ENCODE measurements at regions not wholly inside any gene's neighbourhood (a gene's known extent, or its start where the extent isn't known, plus 50 kb on each side); places are given as distances from the start of the nearest gene placed in this dataset.

- intact Hi-C loops (cut with DNase I): no loop called here
- no peaks in the 10 kb centered on the region for H3K27me3 ChIP-seq
- 36 to 53% methylated on average over 1 of the region's 1 CpG for WGBS, 2 donors
- H3K27ac ChIP-seq: no peak overlapping the region
- H3K4me1 ChIP-seq: no peaks in the 10 kb centered on the region
- no peak for TF ChIP-seq CTCF (IDR thresholded peaks at IDR 0.05)
- no peak for TF ChIP-seq POLR2A (IDR thresholded peaks at IDR 0.05)
- no peaks in the 10 kb centered on the region for H3K9me3 ChIP-seq
- no peaks in the 10 kb centered on the region for H3K36me3 ChIP-seq
- DNase-seq: no peak
- H3K4me3 ChIP-seq: no peak overlapping the region
These were observed 114.3 kb upstream of the TDRD3 start for GRCh38 chr13:60282708-60283107.

GRCh38 chr13:60286707-60287106 lies 110.3 kb upstream of the TDRD3 start:
- Histone ChIP-seq H3K27ac (no peak overlapping the region), H3K9me3 (no peaks in the 10 kb centered on the region), H3K36me3 (no peaks in the 10 kb centered on the region), H3K4me3 (no peak overlapping the region), H3K4me1 (no peaks in the 10 kb centered on the region), H3K27me3 (no peaks in the 10 kb centered on the region)
- no peak for TF ChIP-seq CTCF (IDR thresholded peaks at IDR 0.05)
- no peak for TF ChIP-seq POLR2A (IDR thresholded peaks at IDR 0.05)
- WGBS, 2 donors: 92% methylated on average over 10 of the region's 10 CpGs
- intact Hi-C loops (cut with DNase I): no loop called here
- DNase-seq: no peak

GRCh38 chr13:60288569-60288968 lies 108.5 kb upstream of the TDRD3 start:
- Histone ChIP-seq H3K27me3 (no peaks in the 10 kb centered on the region), H3K27ac (no peak overlapping the region), H3K36me3 (no peaks in the 10 kb centered on the region), H3K4me3 (no peak overlapping the region), H3K4me1 (no peaks in the 10 kb centered on the region), H3K9me3 (no peaks in the 10 kb centered on the region)
- TF ChIP-seq POLR2A (IDR thresholded peaks at IDR 0.05) (no peak), CTCF (IDR thresholded peaks at IDR 0.05) (no peak)
- intact Hi-C loops (cut with DNase I): no loop called here
- WGBS, 2 donors: 59 to 76% methylated on average over 6 of the region's 6 CpGs
- no peak for DNase-seq

GRCh38 chr13:60303166-60303565 lies 93.9 kb upstream of the TDRD3 start:
- TF ChIP-seq POLR2A (IDR thresholded peaks at IDR 0.05) (no peak), CTCF (IDR thresholded peaks at IDR 0.05) (no peak)
- no peak overlapping the region for H3K27ac ChIP-seq
- no peaks in the 10 kb centered on the region for H3K27me3 ChIP-seq
- no peaks in the 10 kb centered on the region for H3K4me1 ChIP-seq
- 59 to 60% methylated on average over 7 of the region's 7 CpGs for WGBS, 2 donors
- no peak for DNase-seq
- intact Hi-C loops (cut with DNase I): no loop called here
- H3K4me3 ChIP-seq: no peak overlapping the region
- H3K36me3 ChIP-seq: no peaks in the 10 kb centered on the region
- no peaks in the 10 kb centered on the region for H3K9me3 ChIP-seq

- 70 to 72% methylated on average over 3 to 4 of the region's 4 CpGs for WGBS, 2 donors
- H3K36me3 ChIP-seq: no peaks in the 10 kb centered on the region
- no peaks in the 10 kb centered on the region for H3K4me1 ChIP-seq
- no peaks in the 10 kb centered on the region for H3K27me3 ChIP-seq
- no peak overlapping the region for H3K27ac ChIP-seq
- H3K9me3 ChIP-seq: no peaks in the 10 kb centered on the region
- no peak overlapping the region for H3K4me3 ChIP-seq
- intact Hi-C loops (cut with DNase I): no loop called here
- TF ChIP-seq POLR2A (IDR thresholded peaks at IDR 0.05) (no peak), CTCF (IDR thresholded peaks at IDR 0.05) (no peak)
- no peak for DNase-seq
These were observed 85.5 kb upstream of the TDRD3 start for GRCh38 chr13:60311527-60311926.
